Hippocampal formation (tissue), 2 donors: ENCODE measurements at regions not wholly inside any gene's neighbourhood (a gene's known extent, or its start where the extent isn't known, plus 50 kb on each side); places are given as distances from the start of the nearest gene placed in this dataset.

Experiments
- DNase-seq, 2 donors: peaks; one replicate each; lab custom pipeline; 2025; lab: John Stamatoyannopoulos, UW

GRCh38 chr12:71071536-71072097 is 86.2 kb downstream of the TSPAN8 start:
- DNase-seq: no peak

- peak in 1 of 2 donors; percentile 12 for DNase-seq
Observed at GRCh38 chr12:71070416-71071128, 87.2 kb downstream of the TSPAN8 start.

- no peak for DNase-seq
Observed at GRCh38 chr12:71069311-71069710, 88.5 kb downstream of the TSPAN8 start.

GRCh38 chr12:71063087-71063486 is 94.7 kb downstream of the TSPAN8 start:
- DNase-seq: no peak

- no peak for DNase-seq
Observed at GRCh38 chr12:71061451-71061850, 96.3 kb downstream of the TSPAN8 start.

GRCh38 chr12:71060426-71060825 is 97.4 kb downstream of the TSPAN8 start:
- no peak for DNase-seq

- DNase-seq: no peak
Observed at GRCh38 chr12:71057330-71057729, 100.5 kb downstream of the TSPAN8 start.

GRCh38 chr12:71054551-71054950 is 103.2 kb downstream of the TSPAN8 start:
- no peak for DNase-seq

GRCh38 chr12:71046215-71046614 is 111.6 kb downstream of the TSPAN8 start:
- no peak for DNase-seq

GRCh38 chr12:71045781-71046180 is 112.0 kb downstream of the TSPAN8 start:
- no peak for DNase-seq

- no peak for DNase-seq
Observed at GRCh38 chr12:71041476-71041875, 116.3 kb downstream of the TSPAN8 start.

GRCh38 chr12:71038960-71039359 is 118.4 kb upstream of the PTPRR start:
- no peak for DNase-seq

GRCh38 chr12:71036526-71036925 is 116.0 kb upstream of the PTPRR start:
- DNase-seq: no peak

- DNase-seq: no peak
Observed at GRCh38 chr12:71032933-71033332, 112.4 kb upstream of the PTPRR start.

GRCh38 chr12:71029302-71029701 is 108.8 kb upstream of the PTPRR start:
- no peak for DNase-seq

GRCh38 chr12:71027856-71028255 is 107.3 kb upstream of the PTPRR start:
- no peak for DNase-seq

GRCh38 chr12:71024827-71025226 is 104.3 kb upstream of the PTPRR start:
- DNase-seq: no peak

- DNase-seq: no peak
Observed at GRCh38 chr12:71024281-71024680, 103.7 kb upstream of the PTPRR start.

- DNase-seq: no peak
Observed at GRCh38 chr12:71021491-71021890, 101.0 kb upstream of the PTPRR start.

GRCh38 chr12:71019282-71019831 is 98.8 kb upstream of the PTPRR start:
- no peak for DNase-seq

- DNase-seq: no peak
Observed at GRCh38 chr12:71018682-71019081, 98.1 kb upstream of the PTPRR start.

GRCh38 chr12:71014180-71014785 is 93.7 kb upstream of the PTPRR start:
- peak in 1 of 2 donors; percentile 3 for DNase-seq

GRCh38 chr12:71011261-71011660 is 90.7 kb upstream of the PTPRR start:
- no peak for DNase-seq
